ENCODE measurements at regions not wholly inside any gene's neighbourhood (a gene's known extent, or its start where the extent isn't known, plus 50 kb on each side); places are given as distances from the start of the nearest gene placed in this dataset.

- TF ChIP-seq CTCF (IDR thresholded peaks at IDR 0.05) (no peak), EP300 (IDR thresholded peaks at IDR 0.05; ENCODE audit: low read depth) (no peak), POLR2AphosphoS5 (IDR thresholded peaks at IDR 0.05) (no peak)
These were observed 895.6 kb downstream of the SLC6A15 start for GRCh38 chr12:84016956-84017355.
